Dendritic cell treated with granulocyte-macrophage colony-stimulating factor and Interleukin-4, amounts not matched to agents 40 ng/mL and 50 ng/mL, for 4 days (primary cell): ENCODE measurements at regions not wholly inside any gene's neighbourhood (a gene's known extent, or its start where the extent isn't known, plus 50 kb on each side); places are given as distances from the start of the nearest gene placed in this dataset.
"Not testable (repeated sequence)": the region's sequence is repeated elsewhere in the genome, so short reads cannot be mapped to it uniquely, and the experiment has no call there.

ENCODE experiments used
- H3K27ac Mint-ChIP-seq: one replicate; pipeline ENCODE4 v1.8.0; 2022; ENCODE audit warnings: mild to moderate bottlenecking, mixed read lengths
- H3K27me3 Mint-ChIP-seq: one replicate; pipeline ENCODE4 v1.8.0; 2022; ENCODE audit warnings: mild to moderate bottlenecking, mixed read lengths
- H3K36me3 Mint-ChIP-seq: one replicate; pipeline ENCODE4 v1.8.0; 2022; ENCODE audit warnings: low read depth, mixed read lengths
- H3K4me1 Mint-ChIP-seq: one replicate; pipeline ENCODE4 v1.8.0; 2022; ENCODE audit warnings: low read depth, mixed read lengths
- H3K4me3 Mint-ChIP-seq: one replicate; pipeline ENCODE4 v1.8.0; 2022; ENCODE audit warnings: mild to moderate bottlenecking, moderate library complexity, mixed read lengths
- H3K9me3 Mint-ChIP-seq: one replicate; pipeline ENCODE4 v1.8.0; 2022; ENCODE audit warnings: mixed read lengths
- intact Hi-C: fragments of 100-400 bp; cut with micrococcal nuclease; formaldehyde crosslinking; loops from one replicate; pipeline ENCODE4 v1.15.0; 2022

- no peaks in the 10 kb centered on the region for H3K36me3 Mint-ChIP-seq
- intact Hi-C loops: no loop called here
- H3K27ac Mint-ChIP-seq: no peak overlapping the region
- H3K4me3 Mint-ChIP-seq: no peak overlapping the region
- H3K9me3 Mint-ChIP-seq: no peaks in the 10 kb centered on the region
- no peaks in the 10 kb centered on the region for H3K4me1 Mint-ChIP-seq
- no peaks in the 10 kb centered on the region for H3K27me3 Mint-ChIP-seq
These were observed 652.3 kb downstream of the ETS1 start for GRCh38 chr11:127935081-127935480.

GRCh38 chr11:127933961-127934360 lies 653.4 kb downstream of the ETS1 start:
- H3K36me3 Mint-ChIP-seq, H3K27ac Mint-ChIP-seq, H3K9me3 Mint-ChIP-seq, H3K4me3 Mint-ChIP-seq, H3K4me1 Mint-ChIP-seq, intact Hi-C loops, H3K27me3 Mint-ChIP-seq: not testable (repeated sequence)

GRCh38 chr11:127931803-127932202 lies 655.6 kb downstream of the ETS1 start:
- H3K4me1 Mint-ChIP-seq: no peaks in the 10 kb centered on the region
- no peak overlapping the region for H3K4me3 Mint-ChIP-seq
- intact Hi-C loops: no loop called here
- H3K27me3 Mint-ChIP-seq: no peaks in the 10 kb centered on the region
- H3K36me3 Mint-ChIP-seq: no peaks in the 10 kb centered on the region
- H3K27ac Mint-ChIP-seq: no peak overlapping the region
- peaks cover 6% of the 10 kb centered on the region for H3K9me3 Mint-ChIP-seq

GRCh38 chr11:127926721-127927120 lies 660.6 kb downstream of the ETS1 start:
- no peak overlapping the region for H3K27ac Mint-ChIP-seq
- no peaks in the 10 kb centered on the region for H3K36me3 Mint-ChIP-seq
- intact Hi-C loops: no loop called here
- peaks cover 6% of the 10 kb centered on the region for H3K9me3 Mint-ChIP-seq
- H3K4me1 Mint-ChIP-seq: no peaks in the 10 kb centered on the region
- no peaks in the 10 kb centered on the region for H3K27me3 Mint-ChIP-seq
- no peak overlapping the region for H3K4me3 Mint-ChIP-seq

GRCh38 chr11:127925475-127925874 lies 661.9 kb downstream of the ETS1 start:
- no peaks in the 10 kb centered on the region for H3K36me3 Mint-ChIP-seq
- H3K27ac Mint-ChIP-seq: no peak overlapping the region
- no peak overlapping the region for H3K4me3 Mint-ChIP-seq
- no peaks in the 10 kb centered on the region for H3K27me3 Mint-ChIP-seq
- intact Hi-C loops: no loop called here
- H3K4me1 Mint-ChIP-seq: no peaks in the 10 kb centered on the region
- peaks cover 10% of the 10 kb centered on the region for H3K9me3 Mint-ChIP-seq

GRCh38 chr11:127919206-127920000 lies 668.0 kb downstream of the ETS1 start:
- H3K36me3 Mint-ChIP-seq: no peaks in the 10 kb centered on the region
- H3K4me1 Mint-ChIP-seq: no peaks in the 10 kb centered on the region
- no peak overlapping the region for H3K27ac Mint-ChIP-seq
- intact Hi-C loops: no loop called here
- peaks cover 53% of the 10 kb centered on the region for H3K9me3 Mint-ChIP-seq
- H3K4me3 Mint-ChIP-seq: no peak overlapping the region
- no peaks in the 10 kb centered on the region for H3K27me3 Mint-ChIP-seq

- Mint-ChIP-seq H3K4me1 (no peaks in the 10 kb centered on the region), H3K36me3 (no peaks in the 10 kb centered on the region), H3K27ac (no peak overlapping the region), H3K4me3 (no peak overlapping the region), H3K9me3 (peaks cover 6% of the 10 kb centered on the region), H3K27me3 (no peaks in the 10 kb centered on the region)
- intact Hi-C loops: no loop called here
These were observed 685.0 kb downstream of the ETS1 start for GRCh38 chr11:127902382-127902781.

- no peaks in the 10 kb centered on the region for H3K27me3 Mint-ChIP-seq
- H3K4me3 Mint-ChIP-seq: no peak overlapping the region
- peaks cover 9% of the 10 kb centered on the region for H3K9me3 Mint-ChIP-seq
- H3K36me3 Mint-ChIP-seq: no peaks in the 10 kb centered on the region
- no peaks in the 10 kb centered on the region for H3K4me1 Mint-ChIP-seq
- no peak overlapping the region for H3K27ac Mint-ChIP-seq
- intact Hi-C loops: no loop called here
These were observed 688.7 kb downstream of the ETS1 start for GRCh38 chr11:127898422-127899365.

- Mint-ChIP-seq H3K27ac (no peak overlapping the region), H3K4me1 (no peaks in the 10 kb centered on the region), H3K36me3 (no peaks in the 10 kb centered on the region), H3K27me3 (no peaks in the 10 kb centered on the region), H3K9me3 (peaks cover 9% of the 10 kb centered on the region), H3K4me3 (no peak overlapping the region)
- intact Hi-C loops: no loop called here
These were observed 691.6 kb downstream of the ETS1 start for GRCh38 chr11:127895776-127896175.

GRCh38 chr11:127894316-127894715 lies 693.0 kb downstream of the ETS1 start:
- Mint-ChIP-seq H3K9me3 (peaks cover 13% of the 10 kb centered on the region), H3K36me3 (no peaks in the 10 kb centered on the region), H3K4me1 (no peaks in the 10 kb centered on the region), H3K4me3 (no peak overlapping the region), H3K27me3 (no peaks in the 10 kb centered on the region), H3K27ac (no peak overlapping the region)
- intact Hi-C loops: no loop called here

GRCh38 chr11:127890030-127890615 lies 697.2 kb downstream of the ETS1 start:
- intact Hi-C loops: no loop called here
- no peak overlapping the region for H3K27ac Mint-ChIP-seq
- H3K4me1 Mint-ChIP-seq: no peaks in the 10 kb centered on the region

GRCh38 chr11:127888386-127888785 lies 699.0 kb downstream of the ETS1 start:
- intact Hi-C loops: no loop called here
- Mint-ChIP-seq H3K4me3 (no peak overlapping the region), H3K36me3 (no peaks in the 10 kb centered on the region), H3K4me1 (no peaks in the 10 kb centered on the region), H3K9me3 (peaks cover 27% of the 10 kb centered on the region), H3K27ac (no peak overlapping the region), H3K27me3 (no peaks in the 10 kb centered on the region)

More at GRCh38 chr11:127890030-127890615, 697.2 kb downstream of the ETS1 start:
- Mint-ChIP-seq H3K9me3 (peaks cover 22% of the 10 kb centered on the region), H3K27me3 (no peaks in the 10 kb centered on the region), H3K36me3 (no peaks in the 10 kb centered on the region), H3K4me3 (no peak overlapping the region)

- Mint-ChIP-seq H3K4me3 (no peak overlapping the region), H3K4me1 (no peaks in the 10 kb centered on the region), H3K27me3 (no peaks in the 10 kb centered on the region), H3K27ac (no peak overlapping the region), H3K9me3 (no peaks in the 10 kb centered on the region), H3K36me3 (no peaks in the 10 kb centered on the region)
- intact Hi-C loops: no loop called here
These were observed 712.2 kb downstream of the ETS1 start for GRCh38 chr11:127875131-127875530.

- H3K36me3 Mint-ChIP-seq: no peaks in the 10 kb centered on the region
- no peaks in the 10 kb centered on the region for H3K9me3 Mint-ChIP-seq
- intact Hi-C loops: no loop called here
- H3K27ac Mint-ChIP-seq: no peak overlapping the region
- no peaks in the 10 kb centered on the region for H3K4me1 Mint-ChIP-seq
- no peaks in the 10 kb centered on the region for H3K27me3 Mint-ChIP-seq
- no peak overlapping the region for H3K4me3 Mint-ChIP-seq
These were observed 713.9 kb downstream of the ETS1 start for GRCh38 chr11:127873478-127873877.
